H1 (cell line): ENCODE measurements at regions not wholly inside any gene's neighbourhood (a gene's known extent, or its start where the extent isn't known, plus 50 kb on each side); places are given as distances from the start of the nearest gene placed in this dataset.
"Not testable (repeated sequence)": the region's sequence is repeated elsewhere in the genome, so short reads cannot be mapped to it uniquely, and the experiment has no call there.

Experiments used
- CTCF ChIA-PET: fragments of 300-600 bp; sonication (Branson Sonifier 250); formaldehyde crosslinking; loops from one replicate; lab custom pipeline; 2021; ENCODE audit not compliant: partially characterized antibody; lab: Charles Lee
- POLR2A ChIA-PET: fragments of 300-600 bp; sonication (Branson Sonifier 250); formaldehyde crosslinking; loops from one replicate; lab custom pipeline; 2021; ENCODE audit warnings: inconsistent platforms; ENCODE audit not compliant: partially characterized antibody; lab: Charles Lee
- DNase-seq, 2 experiments: peaks; one replicate each; pipeline versions ENCODE4 v3.0.0 to v3.0.0-alpha.2; 2010 to 2022; ENCODE audit warnings: low spot score in 2 of 2, low read depth in 1 of 2, mixed read lengths in 1 of 2
- FAIRE-seq: peaks from 2 replicates; lab custom pipeline; 2011; peaks lifted over from hg19 to GRCh38; lab: Jason Lieb, UNC
- H2AFZ ChIP-seq: 2 replicates; pipeline ENCODE4 v1.8.1; 2012; ENCODE audit warnings: low read length, inconsistent platforms
- H2AK5ac ChIP-seq: 2 replicates; pipeline ENCODE4 v1.6.1; 2013; ENCODE audit warnings: low read depth, low read length
- H2BK120ac ChIP-seq: replicated peaks from 2 replicates; pipeline ENCODE3; 2013; ENCODE audit warnings: low read depth, low read length, inconsistent platforms
- H2BK12ac ChIP-seq: 2 replicates; pipeline ENCODE4 v1.6.1; 2013; ENCODE audit warnings: low read depth, low read length
- H2BK15ac ChIP-seq: 2 replicates; pipeline ENCODE4 v1.6.1; 2013; ENCODE audit warnings: low read length
- H2BK20ac ChIP-seq: 2 replicates; pipeline ENCODE4 v1.6.1; 2013; ENCODE audit warnings: low read length
- H2BK5ac ChIP-seq: 2 replicates; pipeline ENCODE4 v1.6.1; 2013; ENCODE audit warnings: low read depth, low read length
- H3K14ac ChIP-seq: 2 replicates; pipeline ENCODE4 v1.6.1; 2013; ENCODE audit warnings: inconsistent platforms; ENCODE audit not compliant: insufficient read length
- H3K18ac ChIP-seq: 2 replicates; pipeline ENCODE4 v1.6.1; 2013; ENCODE audit warnings: low read length; ENCODE audit errors: extremely low read depth
- H3K23ac ChIP-seq: 2 replicates; pipeline ENCODE4 v1.6.1; 2013; ENCODE audit warnings: inconsistent platforms; ENCODE audit not compliant: insufficient read length
- H3K23me2 ChIP-seq: 2 replicates; pipeline ENCODE4 v1.6.1; 2013; ENCODE audit warnings: low read depth, low read length
- H3K27ac ChIP-seq: 2 replicates; pipeline ENCODE4 v1.6.1; 2011; ENCODE audit warnings: low read depth, low read length, inconsistent platforms
- H3K27me3 ChIP-seq, 4 experiments: replicated peaks in 1 of 4; 1 replicate in 1 of 4; 2 replicates in 3 of 4; pipeline versions ENCODE4 v1.6.1 to v1.8.1; 2011 to 2013; ENCODE audit warnings: low read length in 3 of 4, mild to moderate bottlenecking in 3 of 4, inconsistent platforms in 2 of 4, mixed read lengths in 2 of 4, moderate library complexity in 1 of 4; ENCODE audit not compliant: control insufficient read depth in 3 of 4, insufficient read depth in 3 of 4; ENCODE audit errors: extremely low read depth in 1 of 4
- H3K36me3 ChIP-seq, 4 experiments: 2 replicates each; pipeline versions ENCODE4 v1.6.1 to v1.8.1; 2011 to 2013; ENCODE audit warnings: mild to moderate bottlenecking in 4 of 4, low read length in 3 of 4, moderate library complexity in 2 of 4, control low read depth in 1 of 4, inconsistent platforms in 1 of 4; ENCODE audit not compliant: insufficient read depth in 4 of 4, control insufficient read depth in 2 of 4
- H3K4ac ChIP-seq: replicated peaks from 2 replicates; pipeline ENCODE3; 2013; ENCODE audit warnings: low read length, low read depth, mixed read lengths, inconsistent platforms; ENCODE audit not compliant: insufficient read length
- H3K4me1 ChIP-seq, 4 experiments: replicated peaks in 1 of 4; 1 replicate in 1 of 4; 2 replicates in 3 of 4; pipeline versions ENCODE4 v1.6.1 to v1.8.1; 2011 to 2013; ENCODE audit warnings: low read length in 3 of 4, inconsistent platforms in 2 of 4, mixed read lengths in 1 of 4; ENCODE audit not compliant: insufficient read depth in 4 of 4, control insufficient read depth in 3 of 4
- H3K4me2 ChIP-seq, 2 experiments: 2 replicates each; pipeline versions ENCODE4 v1.6.1 to v1.8.1; 2011 to 2013; ENCODE audit warnings: low read depth in 2 of 2, low read length in 2 of 2, control low read depth in 1 of 2, inconsistent platforms in 1 of 2, mild to moderate bottlenecking in 1 of 2; ENCODE audit not compliant: insufficient read depth in 1 of 2
- H3K4me3 ChIP-seq, 4 experiments: fragments of 200-600, 300-600 bp in 1 of 4; sonication (generic), shearing (Covaris generic), sonication (Bioruptor Twin) in 1 of 4; 2 replicates each; pipeline versions ENCODE4 v1.5.1 to v1.8.1; 2011 to 2016; ENCODE audit warnings: low read length in 4 of 4, low read depth in 3 of 4, control low read depth in 2 of 4, inconsistent platforms in 2 of 4, mild to moderate bottlenecking in 2 of 4, mixed read lengths in 1 of 4, moderate library complexity in 1 of 4; ENCODE audit not compliant: insufficient read depth in 2 of 4; ENCODE audit errors: extremely low read depth in 1 of 4
- H3K56ac ChIP-seq: replicated peaks from 2 replicates; pipeline ENCODE3; 2013; ENCODE audit warnings: low read depth, mild to moderate bottlenecking, mixed read lengths, low read length, inconsistent platforms; ENCODE audit not compliant: insufficient read length
- H3K79me1 ChIP-seq: 2 replicates; pipeline ENCODE4 v1.6.1; 2013; ENCODE audit warnings: low read depth, low read length, control low read depth
- H3K79me2 ChIP-seq, 2 experiments: 2 replicates each; pipeline versions ENCODE4 v1.6.1 to v1.8.1; 2012 to 2013; ENCODE audit warnings: low read length in 2 of 2, mild to moderate bottlenecking in 2 of 2, inconsistent platforms in 1 of 2; ENCODE audit not compliant: insufficient read depth in 2 of 2, control insufficient read depth in 1 of 2
- H3K9ac ChIP-seq, 4 experiments: replicated peaks in 1 of 4; 1 replicate in 1 of 4; 2 replicates in 3 of 4; pipeline versions ENCODE4 v1.6.1 to v1.8.1; 2011 to 2013; ENCODE audit warnings: low read depth in 3 of 4, low read length in 3 of 4, control low read depth in 2 of 4, mild to moderate bottlenecking in 2 of 4, moderate library complexity in 2 of 4, inconsistent platforms in 1 of 4; ENCODE audit errors: extremely low read depth in 1 of 4
- H3K9me3 ChIP-seq, 2 experiments: 2 replicates each; pipeline versions ENCODE4 v1.6.1 to v1.8.1; 2012 to 2013; ENCODE audit warnings: mild to moderate bottlenecking in 2 of 2, moderate library complexity in 2 of 2, control low read depth in 1 of 2, inconsistent platforms in 1 of 2, low read depth in 1 of 2, low read length in 1 of 2, mixed read lengths in 1 of 2; ENCODE audit not compliant: insufficient read depth in 2 of 2
- H4K20me1 ChIP-seq, 2 experiments: replicated peaks in 1 of 2; 2 replicates each; pipeline versions ENCODE3 to v1.8.1; 2011 to 2013; ENCODE audit warnings: inconsistent platforms in 2 of 2, low read length in 2 of 2, mild to moderate bottlenecking in 1 of 2; ENCODE audit not compliant: insufficient read depth in 2 of 2, control insufficient read depth in 1 of 2
- H4K5ac ChIP-seq: 2 replicates; pipeline ENCODE4 v1.6.1; 2013; ENCODE audit warnings: low read length, low read depth, mixed read lengths, inconsistent platforms; ENCODE audit not compliant: insufficient read length
- H4K8ac ChIP-seq: 2 replicates; pipeline ENCODE4 v1.8.0; 2013; ENCODE audit warnings: mild to moderate bottlenecking, moderate library complexity, low read length, inconsistent platforms; ENCODE audit not compliant: insufficient read depth; ENCODE audit errors: extremely low read depth
- H4K91ac ChIP-seq: replicated peaks from 2 replicates; pipeline ENCODE3; 2013; ENCODE audit warnings: low read length, mixed read lengths, inconsistent platforms; ENCODE audit not compliant: insufficient read length
- WGBS, 2 experiments: shearing (Covaris generic) in 1 of 2; methylation state at CpG; one replicate each; pipeline versions ENCODE4 v1.1.6 to v1.1.7; 2013 to 2015; ENCODE audit warnings: low lambda C conversion rate in 2 of 2, mixed read lengths in 2 of 2, inconsistent platforms in 1 of 2, low coverage in 1 of 2, missing lambda C conversion rate in 1 of 2; ENCODE audit not compliant: insufficient replicate concordance in 2 of 2, insufficient coverage in 1 of 2, insufficient read length in 1 of 2; ENCODE audit errors: extremely low coverage in 1 of 2, missing lambda C conversion rate in 1 of 2; 5-methylcytosine and 5-hydroxymethylcytosine counted together

- H4K5ac ChIP-seq, H3K27me3 ChIP-seq, H3K4ac ChIP-seq, H3K56ac ChIP-seq, H4K91ac ChIP-seq, H3K79me2 ChIP-seq, H3K4me1 ChIP-seq, H3K9me3 ChIP-seq, H2BK120ac ChIP-seq, H3K9ac ChIP-seq, H2AFZ ChIP-seq, H3K4me3 ChIP-seq, H2BK20ac ChIP-seq, DNase-seq, H2BK5ac ChIP-seq, H3K27ac ChIP-seq, H2BK12ac ChIP-seq, H3K23me2 ChIP-seq, H4K8ac ChIP-seq, H3K4me2 ChIP-seq, H2AK5ac ChIP-seq, H2BK15ac ChIP-seq, H3K14ac ChIP-seq, H4K20me1 ChIP-seq, H3K18ac ChIP-seq, H3K23ac ChIP-seq, CTCF ChIA-PET, H3K36me3 ChIP-seq, POLR2A ChIA-PET, H3K79me1 ChIP-seq: not testable (repeated sequence)
- peak; percentile 58 for FAIRE-seq
- WGBS, 2 experiments: 67% methylated on average over 1 of the region's 1 CpG; no CpG with 5 or more reads in 1 of the 2 experiments
Observed at GRCh38 chr22:48757135-48757534, 1070.5 kb downstream of the BRD1 start.
